ENCODE measurements at regions not wholly inside any gene's neighbourhood (a gene's known extent, or its start where the extent isn't known, plus 50 kb on each side); places are given as distances from the start of the nearest gene placed in this dataset.

DNA sequence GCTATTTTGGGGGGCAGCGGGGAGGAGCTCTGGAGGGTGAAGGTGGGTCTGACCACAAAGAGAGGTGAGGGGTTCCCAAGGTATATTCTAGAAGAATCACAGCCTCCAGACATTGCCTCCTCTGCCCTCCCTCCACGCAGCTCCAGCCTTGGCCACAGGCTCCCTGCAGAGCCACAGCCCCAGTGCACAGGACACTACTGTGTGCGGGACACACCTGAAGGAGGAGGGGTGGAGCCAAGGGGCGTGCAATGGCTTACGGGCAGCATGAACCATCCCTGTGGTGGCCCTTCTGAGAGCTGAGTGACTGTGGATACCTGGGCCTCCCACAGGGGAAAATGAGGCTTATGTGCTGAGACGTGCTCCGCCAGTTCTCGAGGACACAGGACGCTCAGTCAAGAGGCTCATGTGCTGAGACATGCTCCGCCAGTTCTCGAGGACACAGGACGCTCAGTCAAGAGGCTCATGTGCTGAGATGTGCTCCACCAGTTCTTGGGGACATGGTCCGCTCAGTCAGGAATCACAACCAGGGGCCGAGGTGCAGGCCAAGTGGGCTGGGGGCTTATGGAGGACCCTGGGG lies 417.3 kb downstream of the SHANK2 start:
- H3K36me3 ChIP-seq, result no peaks in the 10 kb centered on the region
- DNase-seq (ENCODE audit: low read depth in 1 of 2, low spot score in 2 of 2), result no peak
- no peak overlapping the region for H3K4me3 ChIP-seq
- peaks cover 8% of the 10 kb centered on the region; the same call in 1 of the 2 replicates for H3K4me1 ChIP-seq (replicated peaks)
- H3K27ac ChIP-seq, result no peak overlapping the region
- H3K9me3 ChIP-seq (replicated peaks), result peaks cover 95% of the 10 kb centered on the region
- no peaks in the 10 kb centered on the region for H3K27me3 ChIP-seq (replicated peaks)

DNA sequence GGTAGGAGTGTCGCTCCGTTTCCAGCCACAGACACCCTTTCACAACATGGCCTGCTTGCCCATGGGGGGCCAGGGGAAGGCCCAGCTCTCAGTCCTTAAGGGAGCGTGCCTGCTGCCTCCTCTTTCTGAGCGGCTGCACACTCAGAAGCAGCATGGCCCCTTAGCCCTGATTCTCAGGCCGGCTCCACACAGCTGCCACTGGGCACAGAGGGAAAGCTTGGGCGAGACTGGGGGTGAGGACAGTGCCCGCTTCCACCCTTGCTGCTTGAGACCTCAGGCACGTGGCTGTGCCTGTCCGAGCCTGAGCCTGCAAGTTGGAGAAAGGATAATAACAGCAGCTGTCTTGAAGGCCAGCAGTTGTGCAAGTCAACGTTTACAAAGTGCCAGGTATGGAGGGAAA lies 416.3 kb downstream of the SHANK2 start:
- DNase-seq (ENCODE audit: low read depth in 1 of 2, low spot score in 2 of 2), result no peak
- Histone ChIP-seq H3K27ac (no peak overlapping the region), H3K4me1 (replicated peaks) (peaks cover 8% of the 10 kb centered on the region; the same call in 1 of the 2 replicates), H3K4me3 (no peak overlapping the region), H3K36me3 (no peaks in the 10 kb centered on the region), H3K9me3 (replicated peaks) (peaks cover 95% of the 10 kb centered on the region), H3K27me3 (replicated peaks) (no peaks in the 10 kb centered on the region)

DNA sequence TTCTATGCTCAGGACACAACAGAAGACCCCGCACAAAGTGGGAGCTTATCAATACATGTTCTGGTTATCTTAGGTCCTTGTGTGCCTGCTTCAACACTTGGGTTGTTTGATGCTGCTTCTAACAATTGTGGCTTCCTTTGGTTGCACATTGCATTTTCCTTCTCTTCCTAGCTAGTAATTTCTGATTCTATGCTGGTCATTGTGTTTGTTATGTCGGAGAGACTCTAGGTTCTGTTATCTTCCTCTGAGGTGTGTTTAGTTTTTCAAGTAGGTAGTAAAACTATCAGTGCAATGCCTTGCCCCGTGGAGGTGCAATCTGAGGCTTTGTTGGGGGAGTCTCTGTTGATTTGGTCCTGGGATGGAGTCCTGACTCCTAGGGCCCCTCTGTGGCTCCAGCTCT lies 414.2 kb downstream of the SHANK2 start:
- Histone ChIP-seq H3K36me3 (no peaks in the 10 kb centered on the region), H3K27me3 (replicated peaks) (no peaks in the 10 kb centered on the region), H3K27ac (no peak overlapping the region), H3K9me3 (replicated peaks) (peaks cover 91% of the 10 kb centered on the region), H3K4me1 (replicated peaks) (peaks cover 8% of the 10 kb centered on the region; the same call in 1 of the 2 replicates), H3K4me3 (no peak overlapping the region)
- DNase-seq (ENCODE audit: low read depth in 1 of 2, low spot score in 2 of 2), result no peak

DNA sequence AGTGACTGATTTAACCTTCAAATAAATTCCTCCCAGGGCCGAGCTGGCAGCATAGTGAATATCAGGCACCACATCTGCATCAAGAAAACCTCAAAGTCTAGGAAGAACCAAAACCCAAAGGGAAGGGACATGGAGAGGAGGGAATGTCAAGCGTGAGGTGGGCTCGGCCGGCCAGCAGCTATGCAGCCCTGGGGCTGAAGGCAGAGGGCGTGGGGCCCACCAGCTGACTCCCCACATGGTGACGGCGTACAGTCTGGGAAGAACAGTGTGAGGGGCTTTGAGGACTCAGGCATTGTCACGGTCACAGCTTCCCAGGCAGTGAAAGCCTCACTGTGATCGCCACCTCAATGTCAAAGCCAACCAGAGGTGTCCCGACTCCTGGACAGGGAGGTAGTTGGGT lies 412.5 kb downstream of the SHANK2 start:
- Histone ChIP-seq H3K9me3 (replicated peaks) (peaks cover 92% of the 10 kb centered on the region), H3K27me3 (replicated peaks) (no peaks in the 10 kb centered on the region), H3K4me1 (replicated peaks) (peaks cover 8% of the 10 kb centered on the region; the same call in 1 of the 2 replicates), H3K36me3 (no peaks in the 10 kb centered on the region), H3K27ac (no peak overlapping the region), H3K4me3 (no peak overlapping the region)
- DNase-seq (ENCODE audit: low read depth in 1 of 2, low spot score in 2 of 2), result no peak

DNA sequence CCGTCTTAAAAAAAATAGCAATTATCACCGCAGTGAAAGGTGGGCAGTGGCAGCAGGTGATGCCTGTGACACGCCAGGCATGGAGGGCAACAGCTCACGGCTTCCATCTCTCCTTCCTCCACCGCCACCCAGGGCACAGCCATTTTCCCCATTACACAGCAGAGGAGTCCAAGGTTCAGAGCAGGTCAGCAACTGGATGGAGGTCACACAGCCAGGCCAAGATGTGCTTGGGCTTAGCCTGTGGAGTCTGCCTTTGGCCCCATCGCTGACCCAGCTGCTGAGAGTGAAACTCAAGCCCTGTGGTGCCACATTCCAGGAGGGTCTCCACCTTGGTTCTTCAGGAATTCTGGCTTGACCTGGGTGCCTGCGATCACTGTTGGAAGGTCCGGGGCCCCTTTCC lies 411.1 kb downstream of the SHANK2 start:
- Histone ChIP-seq H3K27ac (no peak overlapping the region), H3K4me1 (replicated peaks) (peaks cover 2% of the 10 kb centered on the region; the same call in 1 of the 2 replicates), H3K4me3 (no peak overlapping the region), H3K27me3 (replicated peaks) (no peaks in the 10 kb centered on the region), H3K9me3 (replicated peaks) (peaks cover 87% of the 10 kb centered on the region), H3K36me3 (no peaks in the 10 kb centered on the region)
- no peak for DNase-seq (ENCODE audit: low read depth in 1 of 2, low spot score in 2 of 2)

DNA sequence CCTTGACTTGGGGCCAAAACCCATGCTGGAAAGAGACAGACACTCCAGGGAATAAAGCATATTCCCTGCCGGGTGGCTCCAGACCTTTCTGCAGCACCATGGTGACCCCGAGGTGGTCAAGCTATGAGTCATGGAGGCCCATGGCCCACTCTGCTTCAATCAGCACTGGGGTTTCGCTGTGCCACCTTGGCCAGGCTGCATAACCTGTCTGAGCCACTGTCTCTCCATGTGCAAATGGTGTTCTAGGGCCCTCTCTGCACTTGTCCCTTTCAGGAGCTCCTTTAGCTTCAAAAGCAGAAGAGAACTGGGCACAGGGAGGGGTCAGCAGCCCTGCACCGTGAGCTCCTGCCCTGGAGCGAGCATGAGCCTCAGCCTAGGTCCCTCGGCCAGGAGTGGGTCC lies 410.1 kb downstream of the SHANK2 start:
- DNase-seq (ENCODE audit: low read depth in 1 of 2, low spot score in 2 of 2), result no peak
- Histone ChIP-seq H3K36me3 (no peaks in the 10 kb centered on the region), H3K4me1 (replicated peaks) (no peaks in the 10 kb centered on the region), H3K9me3 (replicated peaks) (peaks cover 87% of the 10 kb centered on the region), H3K27ac (no peak overlapping the region), H3K4me3 (no peak overlapping the region), H3K27me3 (replicated peaks) (no peaks in the 10 kb centered on the region)

DNA sequence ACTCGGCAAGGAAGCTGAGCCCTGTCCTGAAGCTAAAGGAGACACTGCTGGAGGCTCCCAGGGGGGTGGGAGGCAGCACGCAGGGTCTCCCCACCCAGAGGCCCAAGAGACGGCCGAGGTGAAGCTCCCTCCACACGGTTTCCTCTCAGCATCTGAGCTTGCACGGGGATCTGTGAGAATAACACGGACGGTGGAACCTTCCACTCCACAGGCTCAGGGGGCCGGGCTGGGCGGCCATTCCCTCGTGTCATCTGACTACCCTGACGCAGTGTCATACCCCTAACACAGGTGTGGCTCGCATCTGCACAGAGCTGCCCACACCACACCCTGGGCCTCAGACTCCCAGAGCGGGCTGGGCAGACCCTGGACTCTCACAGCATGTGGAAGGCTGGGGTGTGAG lies 409.7 kb downstream of the SHANK2 start:
- H3K4me1 ChIP-seq (replicated peaks), result no peaks in the 10 kb centered on the region
- H3K9me3 ChIP-seq (replicated peaks), result peaks cover 87% of the 10 kb centered on the region
- H3K27me3 ChIP-seq (replicated peaks), result no peaks in the 10 kb centered on the region
- H3K27ac ChIP-seq, result no peak overlapping the region
- H3K4me3 ChIP-seq, result no peak overlapping the region
- H3K36me3 ChIP-seq, result no peaks in the 10 kb centered on the region
- no peak for DNase-seq (ENCODE audit: low read depth in 1 of 2, low spot score in 2 of 2)

DNA sequence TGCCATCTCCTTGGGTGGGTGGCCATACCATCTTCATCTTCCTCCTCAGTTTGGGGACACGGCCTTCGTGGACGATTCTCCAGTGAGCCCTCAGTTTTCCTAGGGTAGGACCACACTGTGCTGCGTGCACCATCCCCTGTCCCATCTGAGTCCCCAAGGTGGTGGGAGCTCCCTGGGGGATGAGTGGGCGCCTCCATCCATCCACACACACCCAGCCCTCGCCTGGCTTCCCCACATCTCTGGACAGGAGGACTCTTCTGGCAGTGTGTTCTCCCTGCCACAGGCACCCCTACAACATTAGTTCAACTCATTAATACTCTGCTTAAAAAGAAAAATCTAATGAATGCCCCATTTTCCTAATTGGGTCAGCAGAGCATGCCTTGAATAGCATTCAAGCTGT lies 408.5 kb downstream of the SHANK2 start:
- Histone ChIP-seq H3K9me3 (replicated peaks) (peaks cover 85% of the 10 kb centered on the region), H3K4me1 (replicated peaks) (no peaks in the 10 kb centered on the region), H3K27me3 (replicated peaks) (no peaks in the 10 kb centered on the region), H3K4me3 (no peak overlapping the region), H3K36me3 (no peaks in the 10 kb centered on the region), H3K27ac (no peak overlapping the region)
- no peak for DNase-seq (ENCODE audit: low read depth in 1 of 2, low spot score in 2 of 2)

DNA sequence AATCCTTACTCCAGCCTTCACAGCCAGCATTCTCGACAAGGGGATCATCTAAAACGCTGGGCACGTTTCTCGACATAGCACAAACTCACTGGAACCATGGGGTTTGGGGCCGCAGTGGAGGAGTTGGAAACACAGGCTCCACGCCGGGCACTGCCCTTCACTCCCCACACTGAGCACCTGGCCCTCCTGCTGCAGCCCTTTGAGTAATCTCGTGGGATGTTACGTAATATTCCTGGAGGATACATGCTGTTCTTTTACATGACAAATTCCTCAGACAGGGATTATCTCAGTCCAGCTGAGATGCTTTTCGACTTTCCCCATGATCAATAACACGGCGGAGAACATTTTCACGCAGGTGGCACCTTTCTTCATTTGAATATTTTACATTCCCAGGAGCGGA lies 408.0 kb downstream of the SHANK2 start:
- Histone ChIP-seq H3K27ac (no peak overlapping the region), H3K4me3 (no peak overlapping the region), H3K36me3 (no peaks in the 10 kb centered on the region), H3K9me3 (replicated peaks) (peaks cover 84% of the 10 kb centered on the region), H3K27me3 (replicated peaks) (no peaks in the 10 kb centered on the region), H3K4me1 (replicated peaks) (no peaks in the 10 kb centered on the region)
- no peak for DNase-seq (ENCODE audit: low read depth in 1 of 2, low spot score in 2 of 2)

DNA sequence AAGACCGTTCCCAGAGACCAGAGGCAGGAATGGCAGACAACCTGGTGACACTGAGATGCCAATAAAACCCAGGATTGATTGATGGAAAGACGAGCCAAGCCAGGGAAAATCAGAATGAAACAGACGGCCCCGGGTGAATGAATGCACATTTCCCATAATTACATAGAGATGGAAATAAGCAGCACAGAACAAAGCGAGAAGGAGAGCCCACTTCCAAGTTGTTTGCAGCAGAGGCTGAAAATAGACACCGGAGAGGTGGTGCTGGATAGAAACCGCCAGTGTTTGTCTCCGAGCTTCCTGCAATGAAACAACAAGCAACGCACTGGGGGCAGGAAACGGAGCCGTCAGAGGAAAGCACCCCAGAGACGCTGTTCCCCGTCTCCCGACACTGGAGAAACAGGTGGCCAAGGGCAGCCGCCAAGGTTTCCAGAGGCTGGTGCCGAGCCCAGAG lies 406.8 kb downstream of the SHANK2 start:
- H3K27me3 ChIP-seq (replicated peaks), result no peaks in the 10 kb centered on the region
- no peaks in the 10 kb centered on the region for H3K36me3 ChIP-seq
- no peaks in the 10 kb centered on the region for H3K4me1 ChIP-seq (replicated peaks)
- H3K27ac ChIP-seq, result no peak overlapping the region
- no peak overlapping the region for H3K4me3 ChIP-seq
- peaks cover 83% of the 10 kb centered on the region for H3K9me3 ChIP-seq (replicated peaks)
- no peak for DNase-seq (ENCODE audit: low read depth in 1 of 2, low spot score in 2 of 2)

DNA sequence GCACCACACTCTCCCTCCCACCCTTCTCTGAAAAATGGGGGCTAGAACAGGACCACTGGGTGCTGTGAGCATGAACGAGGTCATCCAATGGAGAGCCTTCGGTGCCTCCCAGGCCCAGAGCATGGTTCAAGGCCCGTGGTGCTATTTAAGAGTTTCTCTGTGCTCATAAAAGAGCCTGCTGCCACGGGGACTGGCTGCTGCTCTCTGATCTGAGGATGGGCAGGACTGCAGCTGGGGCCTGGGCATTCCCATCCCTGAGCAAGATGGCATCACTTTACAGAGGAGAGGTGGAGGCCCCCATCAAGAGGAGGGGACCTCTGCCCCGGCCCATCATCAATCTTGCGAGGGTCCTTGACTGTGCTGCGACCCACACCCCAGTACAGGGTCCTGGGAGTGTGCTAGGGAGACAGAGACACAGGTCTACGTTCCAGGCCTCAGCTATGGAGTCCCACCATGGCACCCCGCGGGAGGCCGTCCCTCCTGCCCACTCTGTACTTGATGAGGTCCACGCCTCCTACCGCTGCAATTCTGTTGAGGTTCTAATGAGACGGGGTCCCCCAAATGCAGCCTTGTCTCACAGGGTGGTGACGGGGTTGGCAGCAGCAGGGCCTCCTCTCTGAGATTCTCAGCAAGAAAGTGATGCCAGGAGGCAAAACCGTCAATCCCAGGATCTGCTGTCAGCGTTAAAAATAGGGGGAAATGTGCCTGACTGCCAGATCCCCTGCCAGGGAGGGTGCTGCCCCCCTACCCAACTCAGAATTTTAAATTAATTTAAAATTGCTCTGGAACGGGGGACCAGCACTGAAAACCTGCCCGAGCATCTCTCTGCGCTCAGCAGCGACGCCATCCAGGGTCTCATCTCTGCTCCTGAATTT lies 405.4 kb downstream of the SHANK2 start:
- Histone ChIP-seq H3K4me3 (no peak overlapping the region), H3K4me1 (replicated peaks) (no peaks in the 10 kb centered on the region), H3K36me3 (no peaks in the 10 kb centered on the region), H3K27me3 (replicated peaks) (no peaks in the 10 kb centered on the region), H3K9me3 (replicated peaks) (peaks cover 76% of the 10 kb centered on the region), H3K27ac (no peak overlapping the region)
- no peak for DNase-seq (ENCODE audit: low read depth in 1 of 2, low spot score in 2 of 2)

DNA sequence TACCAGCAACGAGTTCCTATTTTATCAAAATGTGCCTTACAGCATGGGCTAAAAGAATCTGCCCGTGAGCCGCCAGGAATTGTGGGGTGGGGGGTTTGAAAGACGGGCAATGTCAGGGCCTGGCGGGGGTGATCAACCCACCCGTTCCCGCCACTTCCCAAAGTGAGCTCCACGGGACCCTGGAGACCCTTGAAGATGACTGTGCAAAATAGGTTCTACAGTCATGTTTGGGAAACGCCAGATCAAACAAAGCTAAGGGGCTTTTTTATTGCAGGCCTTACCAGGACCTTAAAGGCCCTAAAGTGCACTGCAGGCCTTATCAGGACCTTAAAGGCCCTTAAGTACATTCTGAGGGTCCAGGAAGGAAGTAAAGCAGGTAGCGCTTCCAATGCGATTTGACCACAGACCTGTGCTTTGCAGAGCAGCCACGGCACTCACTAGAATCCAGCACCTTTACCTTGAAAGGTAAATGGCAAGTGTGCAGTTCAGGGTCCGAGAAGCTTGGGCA lies 404.1 kb downstream of the SHANK2 start:
- H3K27ac ChIP-seq, result no peak overlapping the region
- H3K4me1 ChIP-seq (replicated peaks), result peaks cover 9% of the 10 kb centered on the region
- no peaks in the 10 kb centered on the region for H3K27me3 ChIP-seq (replicated peaks)
- H3K4me3 ChIP-seq, result no peak overlapping the region
- DNase-seq (ENCODE audit: low read depth in 1 of 2, low spot score in 2 of 2), result no peak
- H3K36me3 ChIP-seq, result no peaks in the 10 kb centered on the region
- peaks cover 77% of the 10 kb centered on the region for H3K9me3 ChIP-seq (replicated peaks)

DNA sequence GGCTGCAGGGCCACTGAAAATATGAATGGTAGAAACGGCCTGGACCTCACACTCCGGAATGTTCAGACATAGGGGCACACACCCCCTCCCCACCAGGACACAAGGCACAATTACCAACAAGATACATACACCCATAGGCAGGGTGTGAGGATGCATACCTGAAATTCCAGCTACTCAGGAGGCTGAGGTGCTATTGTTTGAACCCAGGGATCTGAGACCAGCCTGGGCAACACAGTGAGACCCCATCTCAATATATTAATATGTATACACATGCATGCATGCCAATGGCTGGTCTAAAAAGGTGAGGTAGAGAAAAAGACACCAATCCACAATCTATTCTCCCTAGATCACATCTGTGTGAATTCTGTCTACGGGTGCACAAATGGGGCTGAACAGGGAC lies 403.3 kb downstream of the SHANK2 start:
- H3K27me3 ChIP-seq (replicated peaks), result no peaks in the 10 kb centered on the region
- peaks cover 70% of the 10 kb centered on the region for H3K9me3 ChIP-seq (replicated peaks)
- H3K4me3 ChIP-seq, result no peak overlapping the region
- DNase-seq (ENCODE audit: low read depth in 1 of 2, low spot score in 2 of 2), result no peak
- no peaks in the 10 kb centered on the region for H3K36me3 ChIP-seq
- H3K4me1 ChIP-seq (replicated peaks), result peaks cover 16% of the 10 kb centered on the region
- H3K27ac ChIP-seq, result no peak overlapping the region

DNA sequence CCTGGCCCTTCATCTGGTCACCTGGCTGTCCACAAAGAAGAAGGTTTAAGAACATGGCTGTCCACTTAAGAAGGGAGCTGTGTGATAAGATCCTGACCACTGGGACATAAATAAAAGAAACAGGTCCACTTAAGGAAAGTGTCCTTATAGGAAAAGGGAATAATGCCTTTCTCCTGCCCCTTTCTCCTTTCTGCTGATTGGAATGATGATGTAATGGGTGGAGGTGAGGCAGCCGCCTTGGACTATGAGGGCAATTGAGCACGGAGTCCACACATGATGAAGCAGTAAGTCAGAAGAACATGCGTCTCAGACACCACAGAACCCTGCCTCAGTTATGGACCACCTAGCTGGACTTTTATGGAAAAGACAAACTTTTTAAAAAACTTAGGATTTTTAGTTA lies 401.1 kb downstream of the SHANK2 start:
- no peak for DNase-seq (ENCODE audit: low read depth in 1 of 2, low spot score in 2 of 2)
- H3K4me3 ChIP-seq, result no peak overlapping the region
- H3K27ac ChIP-seq, result no peak overlapping the region
- H3K36me3 ChIP-seq, result no peaks in the 10 kb centered on the region
- peaks cover 63% of the 10 kb centered on the region for H3K9me3 ChIP-seq (replicated peaks)
- H3K4me1 ChIP-seq (replicated peaks), result peaks cover 23% of the 10 kb centered on the region
- H3K27me3 ChIP-seq (replicated peaks), result no peaks in the 10 kb centered on the region

Measured in SJSA1 (cell line).